KBM-7 (cell line): ENCODE measurements at regions not wholly inside any gene's neighbourhood (a gene's known extent, or its start where the extent isn't known, plus 50 kb on each side); places are given as distances from the start of the nearest gene placed in this dataset.
"Not testable (repeated sequence)": the region's sequence is repeated elsewhere in the genome, so short reads cannot be mapped to it uniquely, and the experiment has no call there.

ENCODE experiments used
- DNase-seq: peaks from one replicate; pipeline ENCODE4 v3.0.0-alpha.2; 2015
- in situ Hi-C: fragments of 300-500 bp; cut with MboI; formaldehyde crosslinking; loops from 2 replicates; pipeline ENCODE4 v1.14.3; 2020; ENCODE audit warnings: low sequenced_read_pairs, low pct_unique_long_range_greater_than_20kb, mixed read lengths

DNA sequence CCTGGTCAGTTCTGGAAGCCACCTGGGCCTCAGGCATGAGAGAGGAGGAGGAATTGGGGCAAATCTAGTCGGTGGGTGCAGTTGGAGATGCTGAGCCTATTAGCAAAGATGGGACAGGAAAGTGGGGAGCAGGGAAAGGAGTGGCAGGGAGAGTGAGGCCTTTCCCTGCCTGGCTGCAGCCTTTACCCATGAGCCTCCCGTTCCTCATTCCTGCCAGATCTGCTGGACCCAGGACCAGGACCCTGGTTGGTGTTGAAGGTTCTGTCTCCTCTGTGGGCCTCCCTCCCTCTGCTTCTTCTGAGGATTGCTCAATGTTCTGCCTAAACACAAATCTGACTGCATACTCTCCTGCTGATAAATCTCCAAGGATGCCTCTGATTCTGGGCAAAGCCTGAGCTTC is 64.4 kb upstream of the ZNF337 start:
- in situ Hi-C loops, DNase-seq: not testable (repeated sequence)

DNA sequence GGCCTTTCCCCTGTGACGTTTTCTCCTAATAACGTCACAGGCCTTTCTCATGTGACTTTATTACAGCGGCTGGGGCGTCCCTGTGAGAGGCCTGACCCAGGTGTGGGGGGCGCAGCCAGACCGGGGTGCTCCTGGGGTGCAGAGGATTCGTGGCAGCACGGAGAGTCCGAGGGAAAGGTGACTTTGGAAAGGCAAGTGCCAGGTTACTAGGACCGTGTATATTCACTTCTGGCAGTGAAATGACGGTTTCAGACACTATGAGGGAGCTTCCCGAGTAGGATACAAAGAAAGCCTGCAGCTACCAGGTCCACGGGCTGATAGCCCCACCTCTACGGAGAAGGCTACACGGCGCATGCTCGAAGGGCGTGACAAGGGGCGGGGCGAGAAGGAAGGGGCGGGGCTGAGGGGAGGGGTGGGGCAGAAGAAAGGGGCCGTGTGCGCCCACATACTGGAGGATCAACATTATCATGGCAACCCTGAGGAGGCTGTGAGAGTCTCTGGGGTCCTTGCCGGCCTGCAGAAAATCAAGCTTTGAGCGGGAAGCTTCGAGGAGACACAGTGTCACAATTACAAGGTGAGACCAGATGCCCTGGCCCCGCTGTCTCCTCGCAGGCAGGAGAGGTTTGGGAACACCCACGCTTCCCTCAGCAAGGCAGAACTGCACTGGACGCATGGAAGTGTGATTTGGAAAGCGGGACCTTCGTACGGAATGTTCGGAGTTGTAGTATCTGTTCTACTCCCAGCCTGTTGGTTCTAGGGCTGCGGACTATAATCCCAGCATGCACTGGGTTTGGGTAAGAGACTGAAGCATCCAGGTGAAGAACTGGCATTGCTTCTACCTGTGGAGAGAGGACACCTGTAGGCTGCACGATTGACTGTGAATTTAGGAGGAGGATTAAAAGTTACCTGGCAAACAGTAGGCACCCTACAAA is 54.4 kb upstream of the ZNF337 start:
- in situ Hi-C loops, result no loop called here
- DNase-seq, result no peak

DNA sequence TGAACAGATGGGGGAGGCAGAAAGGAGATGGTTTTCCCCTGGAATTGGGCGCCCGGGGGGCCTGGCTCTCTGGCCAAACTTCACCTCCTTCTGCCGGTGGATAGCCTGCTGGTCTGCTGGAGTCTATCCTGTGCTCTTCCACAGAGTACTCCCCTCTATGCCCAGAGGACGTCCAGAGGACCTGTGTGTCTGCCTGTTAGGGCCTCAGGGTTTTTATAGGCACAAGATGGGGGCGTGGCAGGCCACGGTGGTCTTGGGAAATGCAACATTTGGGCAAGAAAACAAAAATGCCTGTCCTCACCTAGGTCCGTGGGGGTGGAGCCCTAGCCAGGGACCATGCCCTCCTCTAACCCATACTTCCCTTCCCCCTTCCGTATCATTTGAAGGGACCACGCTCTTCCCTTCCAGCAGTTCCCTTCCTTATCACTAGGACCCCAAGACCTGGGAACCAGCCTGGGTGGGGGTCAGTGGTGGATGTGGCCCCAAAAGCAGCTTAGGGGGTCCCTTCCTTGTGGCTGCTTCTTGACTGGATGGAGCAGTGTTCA is 53.6 kb upstream of the ZNF337 start:
- in situ Hi-C loops, result no loop called here
- no peak for DNase-seq

DNA sequence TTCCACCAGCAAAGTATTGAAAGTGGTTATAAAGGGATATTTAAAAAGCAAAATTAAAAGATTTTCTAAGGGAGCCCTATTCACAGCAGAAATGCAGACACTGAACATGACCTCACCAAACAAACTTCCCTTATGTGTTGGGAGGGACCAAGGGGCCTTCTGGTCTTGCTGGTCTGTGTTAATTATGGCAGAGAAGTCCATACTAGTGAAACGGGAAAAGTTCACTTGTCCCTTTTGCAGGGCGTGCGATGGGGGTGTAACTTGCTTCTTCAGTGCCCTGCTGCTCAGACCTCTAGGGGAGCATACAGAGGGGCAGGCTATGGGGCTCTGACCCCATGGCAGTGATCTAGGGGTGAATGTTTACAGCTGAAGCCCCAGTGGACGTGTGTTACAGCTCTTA is 53.0 kb upstream of the ZNF337 start:
- in situ Hi-C loops, result no loop called here

More for the DNA sequence above, 53.0 kb upstream of the ZNF337 start:
- no peak for DNase-seq
